ENCODE measurements at regions not wholly inside any gene's neighbourhood (a gene's known extent, or its start where the extent isn't known, plus 50 kb on each side); places are given as distances from the start of the nearest gene placed in this dataset.
"Not testable (repeated sequence)": the region's sequence is repeated elsewhere in the genome, so short reads cannot be mapped to it uniquely, and the experiment has no call there.

DNA sequence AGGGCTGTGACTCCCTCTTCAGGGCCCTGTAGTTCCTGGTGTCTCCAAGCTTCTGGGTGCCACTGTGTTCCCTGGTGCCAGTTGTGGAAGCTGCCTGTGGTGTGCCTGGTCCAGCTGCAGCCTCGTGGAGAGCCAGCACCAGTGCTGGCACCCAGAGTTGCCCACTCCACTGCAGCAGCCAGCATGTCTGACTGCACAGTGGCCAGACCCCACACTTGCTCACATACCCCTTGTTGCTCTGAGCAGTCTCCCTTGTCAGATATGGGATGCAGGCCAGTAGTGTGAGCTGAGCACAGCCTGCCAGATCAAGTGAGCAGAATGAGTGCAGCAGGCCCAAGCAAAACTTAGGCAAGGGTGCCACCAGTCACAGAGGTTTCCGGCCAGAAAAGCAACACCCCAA lies 108.6 kb downstream of the ZMAT1 start:
- no peaks in the 10 kb centered on the region for H3K27me3 ChIP-seq (ENCODE audit: control insufficient read depth, insufficient read depth, low read length)
- FAIRE-seq (no peak), DNase-seq (ENCODE audit: low read depth) (no peak)
- no peak overlapping the region for H3K4me3 ChIP-seq (ENCODE audit: low read depth, low read length)
- TF ChIP-seq, protein P1, sequence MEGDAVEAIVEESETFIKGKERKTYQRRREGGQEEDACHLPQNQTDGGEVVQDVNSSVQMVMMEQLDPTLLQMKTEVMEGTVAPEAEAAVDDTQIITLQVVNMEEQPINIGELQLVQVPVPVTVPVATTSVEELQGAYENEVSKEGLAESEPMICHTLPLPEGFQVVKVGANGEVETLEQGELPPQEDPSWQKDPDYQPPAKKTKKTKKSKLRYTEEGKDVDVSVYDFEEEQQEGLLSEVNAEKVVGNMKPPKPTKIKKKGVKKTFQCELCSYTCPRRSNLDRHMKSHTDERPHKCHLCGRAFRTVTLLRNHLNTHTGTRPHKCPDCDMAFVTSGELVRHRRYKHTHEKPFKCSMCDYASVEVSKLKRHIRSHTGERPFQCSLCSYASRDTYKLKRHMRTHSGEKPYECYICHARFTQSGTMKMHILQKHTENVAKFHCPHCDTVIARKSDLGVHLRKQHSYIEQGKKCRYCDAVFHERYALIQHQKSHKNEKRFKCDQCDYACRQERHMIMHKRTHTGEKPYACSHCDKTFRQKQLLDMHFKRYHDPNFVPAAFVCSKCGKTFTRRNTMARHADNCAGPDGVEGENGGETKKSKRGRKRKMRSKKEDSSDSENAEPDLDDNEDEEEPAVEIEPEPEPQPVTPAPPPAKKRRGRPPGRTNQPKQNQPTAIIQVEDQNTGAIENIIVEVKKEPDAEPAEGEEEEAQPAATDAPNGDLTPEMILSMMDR (IDR thresholded peaks at IDR 0.05; ENCODE audit: insufficient read depth, low read length, severe bottlenecking) = no peak
- no peaks in the 10 kb centered on the region for H3K36me3 ChIP-seq (ENCODE audit: control insufficient read depth, insufficient read depth, low read length)

DNA sequence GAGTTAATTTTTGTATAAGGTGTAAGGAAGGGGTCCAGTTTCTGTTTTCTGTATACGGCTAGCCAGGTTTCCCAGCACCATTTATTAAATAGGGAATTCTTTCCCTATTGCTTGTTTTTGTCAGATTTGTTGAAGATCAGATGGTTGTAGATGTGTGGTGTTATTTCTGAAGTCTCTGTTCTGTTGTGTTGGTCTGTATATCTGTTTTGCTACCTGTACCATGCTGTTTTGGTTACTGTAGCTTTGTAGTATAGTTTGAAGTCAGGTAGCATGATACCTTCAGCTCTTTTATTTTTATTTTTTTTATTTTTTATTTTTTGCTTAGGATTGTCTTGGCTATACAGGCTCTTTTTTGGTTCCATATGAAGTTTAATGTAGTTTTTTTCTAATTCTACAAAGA lies 114.1 kb downstream of the ZMAT1 start:
- not testable (repeated sequence) for FAIRE-seq; H3K4me3 ChIP-seq (ENCODE audit: low read depth, low read length); H3K36me3 ChIP-seq (ENCODE audit: control insufficient read depth, insufficient read depth, low read length); DNase-seq (ENCODE audit: low read depth); H3K27me3 ChIP-seq (ENCODE audit: control insufficient read depth, insufficient read depth, low read length)

DNA sequence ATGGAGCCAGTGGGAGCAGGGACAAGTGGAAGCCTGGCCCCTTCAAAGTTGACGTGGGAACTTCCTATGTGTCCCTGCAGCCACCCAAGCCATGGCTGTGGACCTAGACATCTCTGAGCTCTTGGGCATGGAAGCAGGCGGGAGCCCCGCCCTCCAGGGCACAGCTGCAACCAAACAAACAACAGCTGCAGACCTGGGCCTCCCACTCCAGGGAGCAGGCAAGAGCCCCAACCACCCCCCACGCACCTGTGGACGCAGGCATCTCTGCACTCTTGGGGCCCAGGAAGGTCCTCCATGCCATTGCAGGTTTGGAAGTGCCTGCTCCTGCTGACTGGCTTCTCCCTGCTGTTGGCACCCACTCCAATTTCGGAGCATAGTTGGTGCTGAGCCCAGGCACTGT lies 118.6 kb downstream of the ZMAT1 start:
- DNase-seq (ENCODE audit: low read depth) (no peak), FAIRE-seq (no peak)
- Histone ChIP-seq H3K27me3 (ENCODE audit: control insufficient read depth, insufficient read depth, low read length) (no peaks in the 10 kb centered on the region), H3K36me3 (ENCODE audit: control insufficient read depth, insufficient read depth, low read length) (no peaks in the 10 kb centered on the region), H3K4me3 (ENCODE audit: low read depth, low read length) (no peak overlapping the region)
- TF ChIP-seq, protein P1 (IDR thresholded peaks at IDR 0.05; ENCODE audit: insufficient read depth, low read length, severe bottlenecking) = no peak

DNA sequence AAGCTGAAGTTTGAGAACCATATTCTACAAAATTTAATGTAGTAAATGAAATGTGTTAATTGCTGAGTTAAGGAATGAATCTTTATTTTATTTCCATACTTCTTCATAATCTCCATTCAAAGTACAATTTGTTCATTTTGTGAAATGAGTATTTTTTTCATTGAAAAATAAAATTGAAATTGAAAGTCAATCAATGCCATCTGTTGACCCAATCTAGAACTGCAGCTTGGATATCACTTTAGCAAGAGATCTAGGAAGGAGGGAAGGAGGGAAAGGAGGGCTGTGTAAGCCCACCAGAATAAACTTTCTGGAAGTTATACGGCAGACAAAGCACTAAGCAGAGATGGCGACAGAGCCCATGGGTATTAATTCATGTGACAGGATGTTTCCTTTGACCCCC lies 128.4 kb downstream of the ZMAT1 start:
- H3K36me3 ChIP-seq (ENCODE audit: control insufficient read depth, insufficient read depth, low read length) = no peaks in the 10 kb centered on the region
- DNase-seq (ENCODE audit: low read depth) (peak; percentile 13), FAIRE-seq (no peak)
- H3K4me3 ChIP-seq (ENCODE audit: low read depth, low read length) = no peak overlapping the region
- TF ChIP-seq, protein P1 (IDR thresholded peaks at IDR 0.05; ENCODE audit: insufficient read depth, low read length, severe bottlenecking) = peak; percentile 10
- no peaks in the 10 kb centered on the region for H3K27me3 ChIP-seq (ENCODE audit: control insufficient read depth, insufficient read depth, low read length)

DNA sequence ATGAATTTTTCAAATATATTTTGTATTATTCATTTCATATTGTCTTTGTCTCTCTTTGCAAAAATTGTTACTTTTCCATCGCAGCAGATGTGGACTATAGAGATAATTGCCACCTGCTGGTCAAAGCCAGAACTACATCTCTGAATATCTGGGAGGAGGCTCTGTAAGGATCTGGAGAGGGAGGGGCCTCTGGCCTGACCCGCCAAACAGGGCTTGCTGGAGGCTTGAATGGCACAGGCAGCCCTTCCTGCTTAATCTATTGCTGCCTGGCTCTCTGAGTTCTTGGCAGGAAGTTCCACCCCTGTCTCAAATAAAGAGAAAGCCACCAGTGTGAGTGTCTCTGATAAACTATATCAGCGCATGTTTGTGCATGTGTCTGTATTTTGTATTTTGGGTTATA lies 132.4 kb downstream of the ZMAT1 start:
- TF ChIP-seq, protein P1 (IDR thresholded peaks at IDR 0.05; ENCODE audit: insufficient read depth, low read length, severe bottlenecking) = peak; percentile 31
- H3K36me3 ChIP-seq (ENCODE audit: control insufficient read depth, insufficient read depth, low read length) = no peaks in the 10 kb centered on the region
- H3K27me3 ChIP-seq (ENCODE audit: control insufficient read depth, insufficient read depth, low read length) = no peaks in the 10 kb centered on the region
- no peak overlapping the region for H3K4me3 ChIP-seq (ENCODE audit: low read depth, low read length)
- FAIRE-seq (no peak), DNase-seq (ENCODE audit: low read depth) (peak; percentile 74)

DNA sequence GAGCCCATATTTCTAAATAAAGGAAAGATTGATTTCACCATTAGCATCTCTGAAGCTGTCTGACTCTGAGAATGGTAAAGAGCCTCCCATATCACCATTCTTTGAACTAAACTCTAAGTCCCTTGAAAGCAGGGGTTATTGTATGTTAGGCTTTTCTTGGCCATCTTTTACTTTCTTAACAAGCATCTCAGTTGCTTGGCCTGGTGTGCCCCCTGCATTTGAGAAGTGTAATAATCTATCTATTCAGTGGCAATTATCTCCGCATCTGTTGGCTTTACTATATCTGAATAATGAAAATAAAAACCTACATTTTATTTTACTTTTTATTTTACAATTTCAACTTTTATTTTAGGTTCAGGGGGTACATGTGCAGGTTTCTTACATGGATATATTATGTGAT lies 128.3 kb upstream of the ARMCX2 start:
- Histone ChIP-seq H3K36me3 (ENCODE audit: control insufficient read depth, insufficient read depth, low read length) (no peaks in the 10 kb centered on the region), H3K27me3 (ENCODE audit: control insufficient read depth, insufficient read depth, low read length) (no peaks in the 10 kb centered on the region), H3K4me3 (ENCODE audit: low read depth, low read length) (no peak overlapping the region)
- TF ChIP-seq, protein P1 (IDR thresholded peaks at IDR 0.05; ENCODE audit: insufficient read depth, low read length, severe bottlenecking) = no peak
- DNase-seq (ENCODE audit: low read depth) (no peak), FAIRE-seq (no peak)
